K562 (cell line): ENCODE measurements at regions not wholly inside any gene's neighbourhood (a gene's known extent, or its start where the extent isn't known, plus 50 kb on each side); places are given as distances from the start of the nearest gene placed in this dataset.

Experiments
- BRF1 ChIP-seq: IDR thresholded peaks from 3 replicates; pipeline ENCODE4 v1.6.1; 2011; ENCODE audit warnings: borderline replicate concordance, mild to moderate bottlenecking; ENCODE audit not compliant: insufficient read length; ENCODE audit errors: extremely low read depth
- ETV6 ChIP-seq, 3 experiments: fragments of 150-350 bp in 1 of 3; sonication (generic) in 1 of 3; formaldehyde crosslinking in 1 of 3; IDR thresholded peaks; 2 replicates each; pipeline versions ENCODE4 v1.6.1 to v1.8.0; 2014 to 2022; ENCODE audit warnings: borderline replicate concordance in 2 of 3, low read depth in 2 of 3, antibody characterized with exemption in 1 of 3, low read length in 1 of 3, mild to moderate bottlenecking in 1 of 3, missing genetic modification reagents in 1 of 3
- HDAC8 ChIP-seq: fragments of 450-650 bp; IDR thresholded peaks from 2 replicates; pipeline ENCODE4 v1.6.1; 2016; ENCODE audit warnings: mild to moderate bottlenecking, missing genetic modification characterization, moderate library complexity, missing compliant biosample characterization
- HMBOX1 ChIP-seq: sonication (generic); IDR thresholded peaks from 2 replicates; pipeline ENCODE4 v1.6.1; 2016
- KAT7 ChIP-seq: sonication (generic); formaldehyde crosslinking; IDR thresholded peaks from 2 replicates; pipeline ENCODE4 v1.8.0; 2022; ENCODE audit warnings: missing genetic modification reagents, mild to moderate bottlenecking, borderline replicate concordance
- KAT8 ChIP-seq: fragments of 450-650 bp; IDR thresholded peaks from 2 replicates; pipeline ENCODE4 v1.6.1; 2016; ENCODE audit warnings: low read depth, mild to moderate bottlenecking
- KLF1 ChIP-seq: fragments of 450-650 bp; IDR thresholded peaks from 2 replicates; pipeline ENCODE4 v1.6.1; 2016; ENCODE audit warnings: missing genetic modification characterization, missing compliant biosample characterization
- NFYB ChIP-seq: IDR thresholded peaks from 2 replicates; pipeline ENCODE4 v1.6.1; 2011; ENCODE audit warnings: mild to moderate bottlenecking, moderate library complexity; ENCODE audit not compliant: insufficient read length; ENCODE audit errors: extremely low read depth
- PHTF2 ChIP-seq: fragments of 250-450 bp; sonication (Bioruptor Pico); IDR thresholded peaks from 2 replicates; pipeline ENCODE4 v1.5.0; 2021; ENCODE audit warnings: mild to moderate bottlenecking
- SMARCB1 ChIP-seq: IDR thresholded peaks from 2 replicates; pipeline ENCODE4 v1.6.1; 2011; ENCODE audit warnings: improper control_type of control experiment, low read depth; ENCODE audit not compliant: insufficient read length
- SOX6 ChIP-seq: fragments of 450-650 bp; IDR thresholded peaks from 2 replicates; pipeline ENCODE4 v1.6.1; 2014; ENCODE audit warnings: mild to moderate bottlenecking
- TAL1 ChIP-seq: fragments of 450-650 bp; IDR thresholded peaks from 2 replicates; pipeline ENCODE4 v1.6.1; 2016; ENCODE audit warnings: mild to moderate bottlenecking
- TARDBP ChIP-seq: fragments of 450-650 bp; IDR thresholded peaks from 2 replicates; pipeline ENCODE4 v1.6.1; 2016
- ZBTB40 ChIP-seq, 2 experiments: fragments of 450-650 bp in 1 of 2; sonication (generic) in 1 of 2; formaldehyde crosslinking in 1 of 2; IDR thresholded peaks; 2 replicates each; pipeline versions ENCODE4 v1.7.1 to v1.9.0; 2016 to 2022; ENCODE audit warnings: inconsistent platforms in 1 of 2, mild to moderate bottlenecking in 1 of 2, missing genetic modification reagents in 1 of 2
- ZBTB5 ChIP-seq: fragments of 450-650 bp; IDR thresholded peaks from 2 replicates; pipeline ENCODE4 v1.6.1; 2017; ENCODE audit warnings: antibody characterized with exemption
- ZNF311 ChIP-seq: fragments of 250-450 bp; sonication (Bioruptor Pico); IDR thresholded peaks from 2 replicates; pipeline ENCODE4 v1.4.0; 2020; ENCODE audit warnings: mild to moderate bottlenecking, moderate library complexity

- no peak for TF ChIP-seq KAT8
- peak; percentile 46; the same call in 1 of the 2 replicates for TF ChIP-seq TARDBP
- TF ChIP-seq KAT7 (CRISPR knock-in tag) = no peak
- no peak for TF ChIP-seq KLF1
- no peak for TF ChIP-seq PHTF2 (CRISPR knock-in tag)
- no peak for TF ChIP-seq ZNF311 (CRISPR knock-in tag)
- no peak for TF ChIP-seq BRF1
- 0 out of 2 replicates have a peak, but pooled peaks have one; percentile 11 for TF ChIP-seq ZBTB40 (IDR thresholded peaks at IDR 0.05)
- no peak for TF ChIP-seq ZBTB40 (CRISPR knock-in tag; IDR thresholded peaks at IDR 0.05)
- no peak for TF ChIP-seq ZBTB5
- peak; percentile 99 for TF ChIP-seq TAL1
- TF ChIP-seq HDAC8 (tag) = no peak
- TF ChIP-seq NFYB = no peak
- no peak for TF ChIP-seq SMARCB1
- TF ChIP-seq HMBOX1 = 0 out of 2 replicates have a peak, but pooled peaks have one; percentile 25
- no peak for TF ChIP-seq ETV6 (IDR thresholded peaks at IDR 0.05; ENCODE audit: borderline replicate concordance in 1 of 2, low read depth in 2 of 2, low read length in 1 of 2)
- no peak for TF ChIP-seq ETV6 (CRISPR knock-in tag; IDR thresholded peaks at IDR 0.05; ENCODE audit: borderline replicate concordance)
- peak; percentile 94 for TF ChIP-seq SOX6
These were observed 254.0 kb upstream of the HTR1E start (continued) for GRCh38 chr6:86683132-86683908.
